GM19438 (cell line): ENCODE measurements at regions not wholly inside any gene's neighbourhood (a gene's known extent, or its start where the extent isn't known, plus 50 kb on each side); places are given as distances from the start of the nearest gene placed in this dataset.
"Not testable (repeated sequence)": the region's sequence is repeated elsewhere in the genome, so short reads cannot be mapped to it uniquely, and the experiment has no call there.

Experiments
- ATAC-seq: cut with Tn5 transposase; IDR thresholded peaks from one replicate; pipeline ENCODE4 v1.9.1; 2021; ENCODE audit warnings: low read depth; ENCODE audit not compliant: unreplicated experiment

GRCh38 chr4:115970859-115971258, 857.4 kb upstream of the NDST4 start:
- no peak for ATAC-seq

- no peak for ATAC-seq
Measured at GRCh38 chr4:115969756-115970155, 856.3 kb upstream of the NDST4 start.

- ATAC-seq = no peak
Measured at GRCh38 chr4:115965588-115965987, 852.2 kb upstream of the NDST4 start.

GRCh38 chr4:115956054-115956796, 842.8 kb upstream of the NDST4 start:
- ATAC-seq = peak; percentile 57

GRCh38 chr4:115950806-115951205, 837.4 kb upstream of the NDST4 start:
- no peak for ATAC-seq

GRCh38 chr4:115949974-115950743, 836.7 kb upstream of the NDST4 start:
- not testable (repeated sequence) for ATAC-seq

GRCh38 chr4:115945026-115945425, 831.6 kb upstream of the NDST4 start:
- ATAC-seq = no peak

- no peak for ATAC-seq
Measured at GRCh38 chr4:115944146-115944905, 830.9 kb upstream of the NDST4 start.

- no peak for ATAC-seq
Measured at GRCh38 chr4:115938764-115939443, 825.5 kb upstream of the NDST4 start.

GRCh38 chr4:115929373-115929772, 816.0 kb upstream of the NDST4 start:
- ATAC-seq = no peak

GRCh38 chr4:115927382-115927781, 814.0 kb upstream of the NDST4 start:
- no peak for ATAC-seq

- ATAC-seq = no peak
Measured at GRCh38 chr4:115923152-115923551, 809.7 kb upstream of the NDST4 start.

- no peak for ATAC-seq
Measured at GRCh38 chr4:115920637-115921036, 807.2 kb upstream of the NDST4 start.

- ATAC-seq = no peak
Measured at GRCh38 chr4:115918149-115918548, 804.7 kb upstream of the NDST4 start.

- no peak for ATAC-seq
Measured at GRCh38 chr4:115906428-115906827, 793.0 kb upstream of the NDST4 start.

GRCh38 chr4:115883847-115884246, 770.4 kb upstream of the NDST4 start:
- no peak for ATAC-seq

GRCh38 chr4:115883231-115883630, 769.8 kb upstream of the NDST4 start:
- ATAC-seq = no peak

- ATAC-seq = no peak
Measured at GRCh38 chr4:115873048-115873447, 759.6 kb upstream of the NDST4 start.

- ATAC-seq = no peak
Measured at GRCh38 chr4:115871596-115871995, 758.2 kb upstream of the NDST4 start.

GRCh38 chr4:115866364-115866896, 753.0 kb upstream of the NDST4 start:
- ATAC-seq = no peak
